ENCODE measurements at regions not wholly inside any gene's neighbourhood (a gene's known extent, or its start where the extent isn't known, plus 50 kb on each side); places are given as distances from the start of the nearest gene placed in this dataset.

DNA sequence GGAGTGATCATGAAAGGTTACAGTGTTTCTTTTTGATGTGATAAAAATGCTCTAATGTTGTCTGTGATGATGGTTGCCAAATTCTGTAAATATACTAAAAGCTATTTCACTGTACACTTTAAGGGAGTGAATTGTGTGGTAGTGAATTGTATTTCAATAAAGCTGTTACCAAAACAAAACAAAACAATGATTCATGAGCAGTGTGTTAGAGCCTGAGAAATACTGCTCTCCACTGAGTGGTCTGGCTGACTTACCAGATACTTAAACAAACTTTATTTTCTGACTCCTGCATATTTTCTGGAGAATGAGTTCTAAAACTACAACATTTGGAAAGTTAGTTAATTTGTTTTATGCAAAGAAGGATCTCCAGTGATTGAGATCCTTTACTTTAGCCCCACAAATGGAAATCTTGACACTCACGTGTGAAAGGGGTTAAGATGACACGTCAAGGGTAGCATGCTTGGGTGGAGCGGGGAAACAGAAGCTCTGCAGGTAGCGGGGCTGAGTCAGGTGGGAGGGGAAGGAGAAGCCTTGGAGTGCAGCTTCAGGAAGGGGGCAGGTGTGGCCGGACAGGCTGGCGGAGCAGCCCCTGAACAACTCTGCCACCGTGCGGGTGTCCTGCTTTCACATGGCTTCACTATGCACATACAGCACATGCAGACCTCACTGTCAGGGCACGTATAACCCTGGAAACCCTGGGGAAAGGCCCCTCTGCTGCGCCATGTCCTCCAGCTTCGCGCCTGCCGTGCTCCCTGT, 256.7 kb downstream of the IRX1 start:
- TF ChIP-seq GATA2 (IDR thresholded peaks at IDR 0.05; ENCODE audit: low read depth, low read length) (no peak), GATA3 (IDR thresholded peaks at IDR 0.05; ENCODE audit: low read depth, low read length) (no peak)
